Neuronal stem cell (in vitro differentiated cells): ENCODE measurements at regions not wholly inside any gene's neighbourhood (a gene's known extent, or its start where the extent isn't known, plus 50 kb on each side); places are given as distances from the start of the nearest gene placed in this dataset.

Experiments used
- DNase-seq: peaks from one replicate; pipeline ENCODE4 v3.0.0-alpha.2; 2013; ENCODE audit warnings: low spot score
- H2AFZ ChIP-seq: one replicate; pipeline ENCODE4 v1.6.1; 2013; ENCODE audit warnings: mild to moderate bottlenecking, low read length, inconsistent platforms
- H2AK5ac ChIP-seq: 2 replicates; pipeline ENCODE4 v1.6.1; 2013; ENCODE audit warnings: low read depth, mild to moderate bottlenecking, inconsistent platforms, low read length, moderate library complexity, mixed read lengths
- H2BK120ac ChIP-seq: 2 replicates; pipeline ENCODE4 v1.6.1; 2013; ENCODE audit warnings: low read depth, mild to moderate bottlenecking, inconsistent platforms, low read length, moderate library complexity, mixed read lengths
- H2BK12ac ChIP-seq: one replicate; pipeline ENCODE4 v1.6.1; 2013; ENCODE audit warnings: low read length, inconsistent platforms
- H2BK15ac ChIP-seq: 2 replicates; pipeline ENCODE4 v1.6.1; 2013; ENCODE audit warnings: mild to moderate bottlenecking, low read length, inconsistent platforms, mixed read lengths
- H2BK5ac ChIP-seq: one replicate; pipeline ENCODE4 v1.6.1; 2013; ENCODE audit warnings: inconsistent platforms, mild to moderate bottlenecking, low read length, moderate library complexity
- H3K14ac ChIP-seq: one replicate; pipeline ENCODE4 v1.6.1; 2013; ENCODE audit warnings: low read length, inconsistent platforms
- H3K18ac ChIP-seq: 2 replicates; pipeline ENCODE4 v1.6.1; 2013; ENCODE audit warnings: low read length, inconsistent platforms
- H3K23ac ChIP-seq: 2 replicates; pipeline ENCODE4 v1.6.1; 2013; ENCODE audit warnings: low read depth, mild to moderate bottlenecking, mixed read lengths, low read length, inconsistent platforms; ENCODE audit not compliant: poor library complexity
- H3K27ac ChIP-seq: replicated peaks from 3 replicates; pipeline ENCODE4 v1.5.1; 2013; ENCODE audit warnings: low read length, inconsistent platforms
- H3K27me3 ChIP-seq, 3 experiments: 2 replicates each; pipeline ENCODE4 v1.6.1; 2013; ENCODE audit warnings: low read length in 3 of 3, mild to moderate bottlenecking in 2 of 3, inconsistent platforms in 1 of 3, low read depth in 1 of 3, mixed read lengths in 1 of 3, moderate library complexity in 1 of 3; ENCODE audit not compliant: control insufficient read depth in 3 of 3, insufficient read depth in 3 of 3
- H3K36me3 ChIP-seq, 2 donors: replicated peaks in 1 of 2; 2 replicates each; pipeline ENCODE4 v1.6.1; 2013; ENCODE audit warnings: low read length in 2 of 2; ENCODE audit not compliant: control insufficient read depth in 2 of 2, insufficient read depth in 2 of 2
- H3K4ac ChIP-seq: 2 replicates; pipeline ENCODE4 v1.6.1; 2013; ENCODE audit warnings: inconsistent platforms, mild to moderate bottlenecking, low read length, moderate library complexity
- H3K4me1 ChIP-seq, 2 donors: 1 replicate in 1 of 2; 2 replicates in 1 of 2; pipeline ENCODE4 v1.6.1; 2013; ENCODE audit warnings: low read length in 2 of 2, low read depth in 1 of 2; ENCODE audit not compliant: control insufficient read depth in 2 of 2, insufficient read depth in 1 of 2
- H3K4me2 ChIP-seq: one replicate; pipeline ENCODE4 v1.6.1; 2013; ENCODE audit warnings: mild to moderate bottlenecking, low read length, inconsistent platforms; ENCODE audit not compliant: insufficient read depth, poor library complexity, severe bottlenecking
- H3K4me3 ChIP-seq, 2 donors: 2 replicates each; pipeline ENCODE4 v1.5.1; 2013; ENCODE audit warnings: low read length in 2 of 2, mild to moderate bottlenecking in 2 of 2, inconsistent platforms in 1 of 2, moderate library complexity in 1 of 2
- H3K79me1 ChIP-seq: one replicate; pipeline ENCODE4 v1.6.1; 2013; ENCODE audit warnings: low read depth, mild to moderate bottlenecking, inconsistent platforms, low read length, moderate library complexity
- H3K9ac ChIP-seq: one replicate; pipeline ENCODE4 v1.6.1; 2013; ENCODE audit warnings: mild to moderate bottlenecking, low read depth, low read length, inconsistent platforms; ENCODE audit not compliant: poor library complexity
- H3K9me3 ChIP-seq, 2 donors: replicated peaks in 1 of 2; 2 replicates each; pipeline versions ENCODE3 to v1.6.1; 2013; ENCODE audit warnings: low read length in 2 of 2, mild to moderate bottlenecking in 2 of 2, inconsistent platforms in 1 of 2, low read depth in 1 of 2, mixed read lengths in 1 of 2, moderate library complexity in 1 of 2; ENCODE audit not compliant: control insufficient read depth in 2 of 2, insufficient read depth in 1 of 2
- H4K8ac ChIP-seq: one replicate; pipeline ENCODE4 v1.6.1; 2013; ENCODE audit warnings: low read depth, mild to moderate bottlenecking, inconsistent platforms, low read length, moderate library complexity
- H4K91ac ChIP-seq: one replicate; pipeline ENCODE4 v1.6.1; 2013; ENCODE audit warnings: low read length, low read depth, mild to moderate bottlenecking, inconsistent platforms; ENCODE audit not compliant: poor library complexity
- WGBS, 2 donors: extraction: QIAGEN DNeasy Blood & Tissue Kit; methylation state at CpG; one replicate each; pipeline ENCODE4 v1.1.7; 2013; ENCODE audit warnings: missing lambda C conversion rate in 2 of 2, mixed read lengths in 1 of 2; ENCODE audit not compliant: insufficient read length in 2 of 2, insufficient replicate concordance in 1 of 2; ENCODE audit errors: extremely low coverage in 2 of 2; 5-methylcytosine and 5-hydroxymethylcytosine counted together

DNA sequence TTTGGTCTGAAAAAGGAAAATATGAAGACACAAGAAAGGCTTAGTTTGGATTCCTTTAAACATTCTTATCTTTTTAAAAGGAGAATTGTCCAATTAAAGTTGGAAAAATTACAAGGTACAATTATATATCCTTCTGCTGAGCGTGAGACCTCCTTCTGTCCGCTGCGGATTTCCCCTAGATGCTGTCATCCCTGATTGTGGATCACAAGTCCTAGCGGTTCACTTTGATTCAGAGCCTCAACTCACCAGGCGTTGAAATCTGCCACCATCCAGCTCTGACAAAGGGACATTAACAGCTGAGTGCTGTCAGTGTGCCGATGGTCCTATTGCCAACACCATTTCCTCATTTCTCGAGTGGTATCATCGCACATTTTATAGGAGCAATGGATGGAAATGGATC lies 73.1 kb upstream of the PTER start:
- H3K27me3 ChIP-seq = no peaks in the 10 kb centered on the region

GRCh38 chr10:16367621-16368292 lies 69.1 kb upstream of the PTER start:
- no peak overlapping the region for H2AK5ac ChIP-seq

More for the DNA sequence above, 73.1 kb upstream of the PTER start:
- Histone ChIP-seq H2AFZ (no peak overlapping the region), H3K4me3 (no peak overlapping the region), H3K9ac (no peak overlapping the region), H3K27ac (no peak overlapping the region), H3K23ac (no peak overlapping the region), H3K18ac (no peak overlapping the region), H2BK15ac (no peak overlapping the region), H3K79me1 (no peaks in the 10 kb centered on the region), H2AK5ac (no peak overlapping the region), H3K36me3 (no peaks in the 10 kb centered on the region), H3K9me3 (peaks cover 0 to 3% of the 10 kb centered on the region in 2 donors), H3K4me2 (no peak overlapping the region), H3K4me1 (no peaks in the 10 kb centered on the region), H2BK5ac (no peak overlapping the region), H2BK12ac (no peak overlapping the region), H2BK120ac (no peak overlapping the region), H4K8ac (no peak overlapping the region), H3K4ac (no peak overlapping the region), H3K14ac (no peak overlapping the region), H4K91ac (no peak overlapping the region)
- no peak for DNase-seq
- WGBS, 2 donors = no CpG with 5 or more reads among the region's 8 CpGs

GRCh38 chr10:16381083-16381482 lies 55.7 kb upstream of the PTER start:
- Histone ChIP-seq H2BK12ac (no peak overlapping the region), H4K8ac (no peak overlapping the region), H2AK5ac (no peak overlapping the region), H3K4me3 (no peak overlapping the region), H2BK15ac (no peak overlapping the region), H3K9me3 (no peaks in the 10 kb centered on the region), H3K27ac (no peak overlapping the region), H3K4me1 (no peaks in the 10 kb centered on the region), H3K36me3 (no peaks in the 10 kb centered on the region), H3K4me2 (no peak overlapping the region), H3K18ac (no peak overlapping the region), H3K27me3 (peaks cover 0 to 5% (median 0%) of the 10 kb centered on the region in 3 experiments), H3K4ac (no peak overlapping the region), H4K91ac (no peak overlapping the region), H3K14ac (no peak overlapping the region), H2BK5ac (no peak overlapping the region), H3K9ac (no peak overlapping the region), H2AFZ (no peak overlapping the region), H2BK120ac (no peak overlapping the region), H3K79me1 (no peaks in the 10 kb centered on the region), H3K23ac (no peak overlapping the region)
- DNase-seq = no peak
- no CpG with 5 or more reads among the region's 3 CpGs for WGBS, 2 donors

More at GRCh38 chr10:16367621-16368292, 69.1 kb upstream of the PTER start:
- H2BK15ac ChIP-seq = no peak overlapping the region
- H3K14ac ChIP-seq = no peak overlapping the region
- H3K4me1 ChIP-seq = no peaks in the 10 kb centered on the region
- H2AFZ ChIP-seq = no peak overlapping the region
- H3K79me1 ChIP-seq = no peaks in the 10 kb centered on the region
- H3K4me2 ChIP-seq = no peak overlapping the region
- H3K27ac ChIP-seq = no peak overlapping the region
- H3K4ac ChIP-seq = no peak overlapping the region
- no peak overlapping the region for H2BK12ac ChIP-seq
- no peak overlapping the region for H2BK120ac ChIP-seq
- no peak overlapping the region for H4K8ac ChIP-seq
- no peak overlapping the region for H3K23ac ChIP-seq
- no peak overlapping the region for H4K91ac ChIP-seq
- no peak for DNase-seq
- WGBS, 2 donors = no CpG with 5 or more reads among the region's 7 CpGs
- no peaks in the 10 kb centered on the region for H3K27me3 ChIP-seq
- no peak overlapping the region for H3K4me3 ChIP-seq
- H3K9ac ChIP-seq = no peak overlapping the region
- H3K18ac ChIP-seq = no peak overlapping the region
- no peak overlapping the region for H2BK5ac ChIP-seq
- H3K9me3 ChIP-seq = no peaks in the 10 kb centered on the region
- H3K36me3 ChIP-seq = no peaks in the 10 kb centered on the region

- Histone ChIP-seq H3K9me3 (no peaks in the 10 kb centered on the region), H3K9ac (no peak overlapping the region), H3K27ac (no peak overlapping the region), H3K36me3 (no peaks in the 10 kb centered on the region), H2BK15ac (no peak overlapping the region), H2BK120ac (no peak overlapping the region), H3K23ac (no peak overlapping the region), H2BK12ac (no peak overlapping the region), H2AFZ (no peak overlapping the region), H3K79me1 (no peaks in the 10 kb centered on the region), H2AK5ac (no peak overlapping the region), H3K18ac (no peak overlapping the region), H2BK5ac (no peak overlapping the region), H3K4me3 (no peak overlapping the region), H4K8ac (no peak overlapping the region), H3K27me3 (peaks cover 0 to 5% (median 0%) of the 10 kb centered on the region in 3 experiments), H4K91ac (no peak overlapping the region), H3K14ac (no peak overlapping the region), H3K4me1 (peaks cover 0 to 2% of the 10 kb centered on the region in 2 donors), H3K4me2 (no peak overlapping the region), H3K4ac (no peak overlapping the region)
- no CpG with 5 or more reads among the region's 12 CpGs for WGBS, 2 donors
- DNase-seq = no peak
Observed at GRCh38 chr10:16384021-16384420, 52.8 kb upstream of the PTER start.
